ENCODE measurements at regions not wholly inside any gene's neighbourhood (a gene's known extent, or its start where the extent isn't known, plus 50 kb on each side); places are given as distances from the start of the nearest gene placed in this dataset.
"Not testable (repeated sequence)": the region's sequence is repeated elsewhere in the genome, so short reads cannot be mapped to it uniquely, and the experiment has no call there.

- no peak for DNase-seq (ENCODE audit: low spot score)
Measured at GRCh38 chr9:82911996-82912395, 150.9 kb downstream of the RASEF start.

DNA sequence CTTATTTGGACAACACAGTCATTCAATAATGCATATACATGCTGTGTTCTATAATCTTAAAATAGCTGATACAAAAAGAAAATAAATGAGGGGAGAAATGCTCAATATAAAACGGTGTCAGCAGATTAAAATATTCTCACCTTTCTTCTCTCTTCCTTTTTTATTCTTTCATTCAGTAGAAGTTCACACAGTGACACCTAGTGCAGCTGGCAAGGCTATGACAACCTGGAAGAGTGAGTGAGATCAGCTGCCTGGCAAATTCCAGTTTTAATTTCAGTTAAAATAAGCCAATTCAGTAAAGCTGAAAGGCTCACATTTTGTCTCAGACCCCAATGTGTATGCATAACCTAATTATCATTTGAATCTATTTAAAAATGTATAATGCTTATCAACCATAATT is 150.3 kb downstream of the RASEF start:
- no peak for DNase-seq (ENCODE audit: low spot score)

GRCh38 chr9:82916238-82916637 is 146.7 kb downstream of the RASEF start:
- not testable (repeated sequence) for DNase-seq (ENCODE audit: low spot score)

DNA sequence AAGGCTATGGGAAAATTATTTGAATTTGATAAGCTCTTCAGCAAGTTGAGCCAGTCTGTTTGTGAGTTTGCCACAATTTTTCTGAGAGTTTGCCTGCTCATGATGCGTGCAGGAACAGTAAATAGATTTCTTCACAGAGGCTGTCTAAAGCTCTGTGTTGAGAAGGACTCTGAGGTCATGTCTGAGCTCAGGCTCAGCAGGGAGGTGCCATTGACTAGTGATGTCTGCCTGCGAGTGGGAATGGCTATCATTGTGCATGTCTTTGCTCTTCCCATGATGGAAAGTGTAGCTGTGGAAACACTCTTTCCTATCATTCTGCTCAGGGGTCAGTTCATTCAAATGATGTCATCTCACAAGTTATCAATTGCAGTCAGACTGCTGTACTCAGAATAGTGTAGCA is 142.8 kb downstream of the RASEF start:
- no peak for DNase-seq (ENCODE audit: low spot score)

DNA sequence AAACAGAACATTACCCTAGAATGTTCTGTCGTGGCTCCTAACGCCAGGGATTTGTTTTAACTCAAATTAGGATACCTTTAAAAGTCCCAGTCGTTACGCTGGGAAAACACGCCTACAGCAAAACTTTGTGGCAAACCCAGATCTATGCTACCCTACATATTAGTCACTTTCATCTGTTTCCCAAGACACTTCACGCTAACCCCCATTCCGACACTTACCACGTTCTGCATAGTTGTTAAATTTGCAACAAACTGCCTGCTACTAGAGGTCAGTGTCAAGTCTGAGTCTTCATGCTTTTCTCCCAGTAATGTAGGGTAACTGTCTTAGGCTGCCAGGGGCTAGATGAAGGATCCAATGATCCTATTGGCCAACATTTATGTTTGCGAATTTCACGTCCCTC is 140.3 kb downstream of the RASEF start:
- no peak for DNase-seq (ENCODE audit: low spot score)

DNA sequence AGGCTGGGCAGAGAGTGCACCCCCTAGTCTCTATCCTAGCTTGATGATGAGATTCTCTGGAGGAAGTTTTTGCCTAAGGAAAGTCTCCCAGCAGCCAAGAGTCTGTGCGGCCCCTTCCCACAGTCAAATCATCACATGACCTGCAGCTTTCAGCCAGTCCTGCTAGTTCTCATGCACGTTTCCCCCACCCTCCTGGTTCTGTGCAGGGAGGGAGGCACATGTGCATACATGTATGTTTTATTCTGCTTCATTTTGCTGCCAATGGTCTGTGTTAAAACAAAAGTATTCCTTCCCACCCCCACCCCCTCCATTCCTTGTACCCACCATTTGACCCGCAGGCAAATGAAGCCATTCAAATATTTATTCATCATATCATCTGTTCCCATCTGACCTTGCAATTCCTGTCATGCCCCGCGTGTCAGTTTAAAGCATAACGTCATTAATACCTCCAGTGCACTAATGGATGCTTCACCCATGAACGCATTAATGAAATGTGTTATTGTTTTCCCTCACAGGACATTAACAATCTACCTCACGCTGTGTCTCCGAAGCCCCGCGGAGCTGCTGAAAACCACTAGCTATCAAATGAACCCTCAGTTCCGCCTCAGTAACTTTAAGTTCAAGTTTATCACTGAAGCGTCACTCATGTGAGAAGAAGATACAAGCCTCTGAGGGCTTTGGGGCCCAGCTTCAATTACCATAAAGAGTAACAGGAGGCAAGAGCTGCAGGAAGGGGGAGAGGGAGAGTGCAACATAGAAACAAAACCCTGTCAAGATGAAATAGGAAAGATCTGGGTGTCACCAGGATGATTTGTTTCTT is 139.6 kb downstream of the RASEF start:
- DNase-seq (ENCODE audit: low spot score) = no peak

- no peak for DNase-seq (ENCODE audit: low spot score)
Measured at GRCh38 chr9:82923912-82924605, 138.9 kb downstream of the RASEF start.

All from activated CD4-positive, alpha-beta T cell treated with anti-CD3 and anti-CD28 coated beads, Interleukin-2, Interleukin-4, amounts not matched to agents 100 ng/mL and 50 ng/mL, durations not matched to agents 16 hours and 8 hours (primary cell).